ENCODE measurements at regions not wholly inside any gene's neighbourhood (a gene's known extent, or its start where the extent isn't known, plus 50 kb on each side); places are given as distances from the start of the nearest gene placed in this dataset.
"Not testable (repeated sequence)": the region's sequence is repeated elsewhere in the genome, so short reads cannot be mapped to it uniquely, and the experiment has no call there.

- no peak for DNase-seq
These were observed 258.9 kb upstream of the PCDH9 start for GRCh38 chr13:67489016-67489415.

- DNase-seq = no peak
These were observed 251.3 kb upstream of the PCDH9 start for GRCh38 chr13:67481445-67481844.

- DNase-seq = no peak
These were observed 244.0 kb upstream of the PCDH9 start for GRCh38 chr13:67474115-67474514.

- DNase-seq = no peak
These were observed 239.5 kb upstream of the PCDH9 start for GRCh38 chr13:67469623-67470022.

GRCh38 chr13:67466569-67466968 is 236.4 kb upstream of the PCDH9 start:
- no peak for DNase-seq

- DNase-seq = no peak
These were observed 234.0 kb upstream of the PCDH9 start for GRCh38 chr13:67464154-67464553.

GRCh38 chr13:67462098-67462497 is 232.0 kb upstream of the PCDH9 start:
- DNase-seq = no peak

GRCh38 chr13:67452526-67452925 is 222.4 kb upstream of the PCDH9 start:
- DNase-seq = not testable (repeated sequence)

GRCh38 chr13:67445436-67445835 is 215.3 kb upstream of the PCDH9 start:
- DNase-seq = no peak

GRCh38 chr13:67443923-67444322 is 213.8 kb upstream of the PCDH9 start:
- no peak for DNase-seq

- DNase-seq = no peak
These were observed 210.3 kb upstream of the PCDH9 start for GRCh38 chr13:67440236-67440975.

- no peak for DNase-seq
These were observed 209.2 kb upstream of the PCDH9 start for GRCh38 chr13:67439365-67439764.

- DNase-seq = no peak
These were observed 208.3 kb upstream of the PCDH9 start for GRCh38 chr13:67438465-67438864.

- no peak for DNase-seq
These were observed 207.1 kb upstream of the PCDH9 start for GRCh38 chr13:67437244-67437643.

- DNase-seq = no peak
These were observed 191.3 kb upstream of the PCDH9 start for GRCh38 chr13:67421475-67421874.

GRCh38 chr13:67416047-67416925 is 186.2 kb upstream of the PCDH9 start:
- no peak for DNase-seq

- DNase-seq = no peak
These were observed 180.5 kb upstream of the PCDH9 start for GRCh38 chr13:67410645-67411044.

- DNase-seq = no peak
These were observed 178.7 kb upstream of the PCDH9 start for GRCh38 chr13:67408798-67409197.

GRCh38 chr13:67402546-67402945 is 172.4 kb upstream of the PCDH9 start:
- DNase-seq = no peak

- no peak for DNase-seq
These were observed 165.4 kb upstream of the PCDH9 start for GRCh38 chr13:67395577-67395976.

GRCh38 chr13:67392014-67392413 is 161.9 kb upstream of the PCDH9 start:
- no peak for DNase-seq

- no peak for DNase-seq
These were observed 160.4 kb upstream of the PCDH9 start for GRCh38 chr13:67390462-67391086.

- DNase-seq = no peak
These were observed 159.0 kb upstream of the PCDH9 start for GRCh38 chr13:67389171-67389570.
